IPS-NIHi7 (cell line): ENCODE measurements at regions not wholly inside any gene's neighbourhood (a gene's known extent, or its start where the extent isn't known, plus 50 kb on each side); places are given as distances from the start of the nearest gene placed in this dataset.
A peak's percentile ranks its signal among the peaks of the same experiment; 100 is the strongest.

Experiments used
- DNase-seq: peaks from one replicate; pipeline ENCODE4 v3.0.0; 2012; ENCODE audit warnings: mixed read lengths; ENCODE audit errors: extremely low spot score

- DNase-seq = no peak
Observed at GRCh38 chr4:3382251-3382650, 59.5 kb upstream of the HGFAC start.

GRCh38 chr4:3384391-3384770 is 57.4 kb upstream of the HGFAC start:
- no peak for DNase-seq

- no peak for DNase-seq
Observed at GRCh38 chr4:3384771-3385710, 56.7 kb upstream of the HGFAC start.

- DNase-seq = no peak
Observed at GRCh38 chr4:3385711-3386420, 55.9 kb upstream of the HGFAC start.

- no peak for DNase-seq
Observed at GRCh38 chr4:3386526-3386925, 55.2 kb upstream of the HGFAC start.

GRCh38 chr4:3387154-3387942 is 54.4 kb upstream of the HGFAC start:
- DNase-seq = no peak

- no peak for DNase-seq
Observed at GRCh38 chr4:3387943-3388361, 53.8 kb upstream of the HGFAC start.

GRCh38 chr4:3388471-3389232 is 53.1 kb upstream of the HGFAC start:
- no peak for DNase-seq

- DNase-seq = no peak
Observed at GRCh38 chr4:3389233-3390215, 52.2 kb upstream of the HGFAC start.

- peak; percentile 54 for DNase-seq
Observed at GRCh38 chr4:3390288-3390811, 51.4 kb upstream of the HGFAC start.

- no peak for DNase-seq
Observed at GRCh38 chr4:3391422-3391821, 50.3 kb upstream of the HGFAC start.
